ENCODE measurements at regions not wholly inside any gene's neighbourhood (a gene's known extent, or its start where the extent isn't known, plus 50 kb on each side); places are given as distances from the start of the nearest gene placed in this dataset.
"Not testable (repeated sequence)": the region's sequence is repeated elsewhere in the genome, so short reads cannot be mapped to it uniquely, and the experiment has no call there.

DNA sequence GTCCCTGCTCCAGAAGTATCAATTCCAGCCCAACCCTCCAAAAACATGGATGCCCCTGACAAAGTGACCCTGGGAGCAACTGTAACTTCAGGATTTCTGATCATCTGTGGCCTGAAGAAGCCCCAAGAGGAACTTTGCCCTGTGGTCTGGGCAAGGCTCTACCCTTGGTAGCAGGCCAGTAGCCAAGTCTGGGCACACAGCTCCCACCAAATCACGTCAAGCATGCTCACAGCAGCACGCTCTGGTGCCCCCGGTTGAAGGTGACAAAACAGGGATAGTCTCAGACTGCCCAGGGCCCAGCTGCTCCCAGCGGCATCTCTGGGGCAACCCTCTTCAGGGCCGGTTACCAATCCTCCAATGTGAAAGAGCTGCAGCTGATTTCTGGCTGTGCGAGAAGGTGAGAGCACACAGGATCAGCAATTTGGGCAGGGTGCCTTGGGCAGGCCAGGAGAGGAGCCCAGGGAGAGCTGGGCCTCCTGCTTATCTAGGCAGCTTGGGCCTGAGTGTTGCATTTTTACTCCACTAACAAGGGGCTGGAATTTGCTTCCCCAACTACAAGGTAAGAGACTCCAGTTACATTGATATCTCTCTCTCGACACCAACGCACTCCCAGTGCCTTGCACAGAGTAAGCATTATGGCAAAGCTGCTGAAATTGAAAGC is 418.1 kb downstream of the BCOR start:
- ATAC-seq (no peak), DNase-seq (ENCODE audit: missing footprints) (no peak)
- intact Hi-C loops (cut with DNase I), result no loop called here

DNA sequence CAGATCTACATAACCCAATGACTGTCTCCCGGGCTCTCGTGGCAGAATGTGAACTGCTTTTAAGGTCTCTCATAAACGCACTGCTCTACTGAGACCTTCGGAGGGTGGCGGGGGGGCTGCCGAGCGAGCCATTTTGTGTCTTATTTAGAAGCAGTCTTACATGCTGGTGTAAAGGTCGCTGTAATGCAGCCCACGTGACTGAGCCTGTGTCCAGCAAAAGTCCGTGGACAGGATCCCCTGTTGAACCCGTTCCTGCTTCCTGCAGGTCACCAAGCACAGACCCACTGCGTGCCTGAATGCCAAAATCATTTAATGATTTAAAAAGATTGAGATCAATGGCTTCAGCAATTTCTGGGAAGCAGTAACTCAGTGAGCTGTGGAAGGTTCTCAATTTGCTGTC is 415.9 kb downstream of the BCOR start:
- ATAC-seq (no peak), DNase-seq (ENCODE audit: missing footprints) (no peak)
- intact Hi-C loops (cut with DNase I), result no loop called here

- ATAC-seq (no peak), DNase-seq (ENCODE audit: missing footprints) (no peak)
- intact Hi-C loops (cut with DNase I), result no loop called here
Observed at GRCh38 chrX:39682778-39683177, 415.0 kb downstream of the BCOR start.

- no peak for ATAC-seq
- intact Hi-C loops (cut with DNase I), result no loop called here
- DNase-seq (ENCODE audit: missing footprints), result no peak
Observed at GRCh38 chrX:39688219-39688575, 409.6 kb downstream of the BCOR start.

DNA sequence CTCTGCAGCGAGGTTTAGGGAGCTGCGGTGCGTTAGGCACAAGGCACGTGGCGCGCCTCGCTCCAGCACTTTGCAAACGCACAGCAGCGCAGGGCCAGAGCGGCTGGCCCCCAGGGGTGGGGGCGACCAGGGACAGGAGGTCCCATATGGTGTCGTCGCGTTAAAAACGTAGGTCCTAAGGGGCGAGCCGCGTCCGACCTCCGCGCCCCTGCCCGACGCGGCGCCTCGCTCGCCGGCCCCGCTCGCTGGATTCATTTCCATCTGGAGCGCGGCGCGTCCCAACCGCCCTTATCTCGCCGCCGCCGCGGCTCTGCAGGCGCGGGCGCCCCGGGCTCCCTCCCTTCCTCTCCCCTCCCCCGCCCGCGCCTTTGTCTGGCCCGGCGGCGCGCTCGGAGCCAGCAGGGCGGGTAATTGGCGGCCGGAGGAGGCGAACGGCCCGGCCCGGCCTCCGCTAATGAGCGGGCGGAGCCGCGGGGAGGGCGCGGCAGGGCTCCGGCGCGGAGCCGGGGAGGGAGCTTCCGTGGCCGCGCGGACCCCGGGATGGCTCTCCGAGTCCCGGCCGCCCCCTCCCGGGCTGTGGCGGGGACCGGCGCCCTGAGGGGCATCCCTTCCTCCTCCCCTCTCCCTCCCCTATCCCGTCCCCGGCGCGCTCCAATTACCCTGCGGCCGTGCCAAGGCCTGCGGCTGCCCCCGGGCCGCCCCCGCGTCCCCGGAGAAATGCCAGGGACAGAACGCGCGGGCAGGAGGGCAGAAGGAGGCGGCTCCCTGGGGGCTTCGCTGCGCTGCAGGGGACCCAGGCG is 409.0 kb downstream of the BCOR start:
- intact Hi-C loops (cut with DNase I), result no loop called here
- DNase-seq (ENCODE audit: missing footprints), result peak; percentile 78
- peak; percentile 94 for ATAC-seq

DNA sequence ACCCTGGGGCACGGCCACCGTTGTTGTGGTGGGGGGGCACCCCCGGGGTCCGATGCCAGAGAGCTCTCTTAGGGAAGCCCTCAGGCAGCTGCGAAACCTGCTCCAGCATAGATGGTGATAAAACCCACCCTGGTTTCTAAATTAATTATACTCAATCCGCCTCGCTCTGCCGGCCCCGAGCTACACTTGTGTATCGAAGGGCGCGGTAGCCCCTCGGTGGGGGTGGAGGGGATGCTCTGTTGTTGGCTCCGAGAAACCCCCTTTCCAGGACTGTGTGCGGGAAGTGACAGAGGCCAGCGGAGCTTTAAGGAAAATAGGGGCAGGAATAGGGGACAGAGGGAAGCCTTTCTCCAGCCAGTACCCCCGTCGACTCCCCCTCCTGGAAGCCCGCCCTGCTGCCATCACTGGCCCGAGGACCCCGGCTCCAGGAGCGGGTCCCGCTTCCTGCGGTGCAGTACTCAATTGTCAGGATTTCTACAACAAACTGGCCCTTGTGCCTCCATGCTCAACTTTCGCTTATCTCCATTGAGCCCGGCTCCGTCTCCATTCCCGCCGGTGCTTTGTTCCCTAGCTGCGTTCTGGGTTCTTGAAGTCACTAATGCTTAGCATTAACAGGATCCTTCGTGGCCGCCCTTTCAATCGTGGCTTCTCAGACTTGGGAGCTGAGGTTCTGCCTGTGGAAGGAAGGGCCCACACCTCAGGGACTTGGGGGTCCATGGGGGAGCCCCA is 408.2 kb downstream of the BCOR start:
- DNase-seq (ENCODE audit: missing footprints), result peak; percentile 64
- peak; percentile 30 for ATAC-seq
- intact Hi-C loops (cut with DNase I), result no loop called here

GRCh38 chrX:39690541-39691415 is 407.0 kb downstream of the BCOR start:
- intact Hi-C loops (cut with DNase I), result no loop called here
- DNase-seq (ENCODE audit: missing footprints), result no peak
- ATAC-seq, result no peak

DNA sequence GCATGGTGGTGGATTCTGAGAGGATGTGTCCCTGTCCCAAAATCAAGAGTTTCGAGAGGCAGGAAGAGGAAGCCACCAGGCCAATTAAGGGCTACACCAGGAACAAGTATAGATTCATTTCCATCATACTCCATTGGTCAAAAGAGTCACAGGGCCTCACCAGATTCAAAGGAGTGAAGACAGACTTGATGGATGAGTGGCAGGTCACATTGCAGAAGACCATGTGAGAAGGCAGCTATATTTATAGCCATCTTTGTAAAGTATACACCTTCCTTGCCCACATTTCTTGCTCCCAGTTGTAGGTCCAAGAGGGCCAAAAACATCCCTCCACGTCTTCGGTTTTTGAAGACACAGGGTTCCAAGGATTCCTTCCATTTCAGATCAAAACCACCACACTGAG is 406.0 kb downstream of the BCOR start:
- ATAC-seq (no peak), DNase-seq (ENCODE audit: missing footprints) (no peak)
- intact Hi-C loops (cut with DNase I), result no loop called here

- intact Hi-C loops (cut with DNase I), result no loop called here
- ATAC-seq, result no peak
- no peak for DNase-seq (ENCODE audit: missing footprints)
Observed at GRCh38 chrX:39692796-39693195, 405.0 kb downstream of the BCOR start.

- DNase-seq (ENCODE audit: missing footprints) (no peak), ATAC-seq (no peak)
- intact Hi-C loops (cut with DNase I), result no loop called here
Observed at GRCh38 chrX:39693298-39693697, 404.5 kb downstream of the BCOR start.

DNA sequence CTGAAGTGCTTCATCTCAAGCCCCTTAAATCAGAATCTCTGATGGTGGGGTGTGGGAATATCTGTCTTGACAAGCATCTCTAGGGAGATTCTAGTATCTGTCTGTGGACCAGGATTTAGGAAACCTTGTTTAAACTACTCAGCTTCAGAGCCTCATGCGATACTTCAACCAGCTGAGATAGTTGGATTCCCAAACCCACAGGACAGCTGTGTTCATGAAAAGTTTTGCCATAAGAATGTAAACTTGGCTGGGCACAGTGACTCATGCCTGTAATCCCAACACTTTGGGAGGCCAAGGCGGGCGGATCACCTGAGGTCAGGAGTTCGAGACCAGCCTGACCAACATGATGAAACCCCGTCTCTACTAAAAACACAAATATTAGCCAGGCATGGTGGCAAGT is 395.1 kb downstream of the BCOR start:
- ATAC-seq; intact Hi-C loops (cut with DNase I); DNase-seq (ENCODE audit: missing footprints): not testable (repeated sequence)

DNA sequence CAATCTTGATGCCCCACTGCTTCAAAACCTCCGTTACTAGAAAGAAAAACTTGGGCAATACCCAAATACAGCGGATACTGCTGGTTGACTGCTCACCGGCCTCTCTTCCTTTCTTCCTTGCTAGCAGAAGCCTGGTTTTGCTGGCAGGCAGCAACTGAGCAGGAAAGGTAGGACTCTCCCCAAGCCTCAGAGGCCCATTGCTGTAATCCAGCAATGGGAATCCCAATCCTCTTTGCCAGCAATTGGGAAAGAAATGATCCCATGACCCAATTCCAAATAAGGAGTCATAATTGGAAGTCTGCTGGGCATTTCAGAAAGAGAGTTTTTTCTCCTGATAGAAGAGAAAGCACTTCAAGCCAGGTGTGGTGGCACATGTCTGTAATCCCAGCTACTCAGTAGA is 394.5 kb downstream of the BCOR start:
- ATAC-seq (no peak), DNase-seq (ENCODE audit: missing footprints) (no peak)
- intact Hi-C loops (cut with DNase I), result no loop called here

DNA sequence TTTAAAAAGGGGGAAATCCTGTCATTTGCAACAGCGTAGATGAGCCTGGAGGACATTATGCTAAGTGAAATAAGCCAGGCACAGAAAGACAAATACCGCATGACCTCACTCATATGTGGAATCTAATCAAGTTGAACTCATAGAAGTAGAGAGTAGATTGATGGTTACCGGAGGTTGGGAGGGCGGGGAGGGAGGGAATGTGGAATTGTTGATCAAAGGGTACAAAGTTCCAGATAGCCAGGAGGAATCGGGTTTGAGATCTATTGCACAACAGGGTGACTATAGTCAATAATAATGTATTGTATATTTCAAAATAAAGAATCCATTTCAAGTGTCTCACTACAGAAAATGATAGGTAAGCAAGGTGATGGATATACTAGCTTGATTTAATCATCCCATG is 393.2 kb downstream of the BCOR start:
- intact Hi-C loops (cut with DNase I), result no loop called here
- ATAC-seq (no peak), DNase-seq (ENCODE audit: missing footprints) (no peak)

GRCh38 chrX:39705290-39705689 is 392.5 kb downstream of the BCOR start:
- intact Hi-C loops (cut with DNase I), result no loop called here
- ATAC-seq, result peak; percentile 79
- peak; percentile 75 for DNase-seq (ENCODE audit: missing footprints)

DNA sequence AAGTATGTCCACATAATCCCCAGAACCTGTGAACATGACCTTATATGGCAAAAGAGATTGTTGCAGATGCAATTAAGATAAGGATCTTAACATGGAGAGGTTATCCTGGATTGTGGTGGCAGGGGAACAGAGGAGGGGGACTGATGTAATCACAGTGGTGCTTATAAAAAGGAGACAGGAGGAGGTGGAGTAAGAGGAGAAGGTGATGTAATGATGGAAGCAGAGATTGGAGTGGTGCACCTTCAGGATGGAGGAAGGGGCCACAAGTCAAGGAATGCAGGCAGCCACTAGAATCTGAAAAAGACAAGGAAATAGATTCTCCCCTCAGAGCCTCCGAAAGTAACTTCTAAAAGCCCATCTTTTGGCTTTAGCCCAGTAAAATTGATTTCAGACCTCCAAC is 388.4 kb downstream of the BCOR start:
- no peak for ATAC-seq
- intact Hi-C loops (cut with DNase I), result no loop called here

DNA sequence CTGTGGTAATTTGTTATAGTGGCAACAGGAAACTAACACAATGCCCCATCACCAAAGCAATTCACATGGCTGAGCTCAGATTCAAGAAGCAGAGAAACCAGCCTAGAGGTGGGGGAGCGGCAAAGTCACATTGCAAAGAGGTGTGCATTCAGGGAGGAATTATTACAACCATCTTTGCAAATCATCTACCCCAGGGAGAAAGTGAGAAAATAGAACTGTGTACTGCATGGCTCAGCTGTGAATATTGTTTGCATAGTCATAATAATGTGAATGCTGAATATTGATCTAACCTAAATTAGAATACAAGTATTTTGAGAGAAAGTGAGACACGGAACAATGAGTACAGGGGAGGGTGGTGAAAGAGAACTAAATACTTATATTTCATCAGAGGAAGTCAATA is 387.9 kb downstream of the BCOR start:
- intact Hi-C loops (cut with DNase I), result no loop called here
- ATAC-seq, result no peak

More for the DNA sequence above, 388.4 kb downstream of the BCOR start:
- no peak for DNase-seq (ENCODE audit: missing footprints)

DNA sequence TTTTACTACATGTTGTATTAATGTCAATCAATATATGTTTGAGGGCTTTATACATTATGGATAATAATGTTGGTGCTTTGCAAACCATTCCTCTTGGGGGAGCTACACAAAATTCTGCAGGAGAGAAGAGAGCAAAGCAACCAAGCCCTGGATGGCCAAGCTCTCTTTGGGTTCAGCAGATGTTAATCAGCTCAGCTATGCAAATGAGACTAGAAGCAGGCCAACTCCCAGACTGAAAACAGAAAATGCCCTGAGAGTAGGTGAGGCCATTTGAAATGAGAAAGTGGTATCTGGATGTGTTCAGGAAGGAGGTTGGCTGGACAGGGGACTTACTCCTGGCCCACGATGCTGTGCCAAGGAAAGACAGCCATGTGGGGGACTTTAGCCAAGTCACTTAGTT is 387.0 kb downstream of the BCOR start:
- no peak for DNase-seq (ENCODE audit: missing footprints)
- ATAC-seq, result no peak
- intact Hi-C loops (cut with DNase I), result no loop called here

More for the DNA sequence above, 387.9 kb downstream of the BCOR start:
- DNase-seq (ENCODE audit: missing footprints), result no peak

GRCh38 chrX:39714471-39714870 is 383.3 kb downstream of the BCOR start:
- ATAC-seq, result no peak
- intact Hi-C loops (cut with DNase I), result no loop called here
- no peak for DNase-seq (ENCODE audit: missing footprints)

GRCh38 chrX:39716401-39716800 is 381.4 kb downstream of the BCOR start:
- no peak for DNase-seq (ENCODE audit: missing footprints)
- no peak for ATAC-seq
- intact Hi-C loops (cut with DNase I), result no loop called here
